H9 (cell line): ENCODE measurements at regions not wholly inside any gene's neighbourhood (a gene's known extent, or its start where the extent isn't known, plus 50 kb on each side); places are given as distances from the start of the nearest gene placed in this dataset.

Experiments
- DNase-seq: peaks from one replicate; pipeline ENCODE4 v3.0.0-alpha.2; 2017
- H2AFZ ChIP-seq: one replicate; pipeline ENCODE4 v1.6.1; 2013; ENCODE audit warnings: mild to moderate bottlenecking, low read length, control low read depth, moderate library complexity
- H2AK5ac ChIP-seq: 2 replicates; pipeline ENCODE4 v1.6.1; 2013; ENCODE audit warnings: low read length, control low read depth, mixed read lengths; ENCODE audit not compliant: insufficient read length
- H2BK120ac ChIP-seq: one replicate; pipeline ENCODE4 v1.6.1; 2013; ENCODE audit warnings: low read depth, mild to moderate bottlenecking, low read length, control low read depth, inconsistent platforms; ENCODE audit not compliant: poor library complexity, severe bottlenecking
- H2BK12ac ChIP-seq: 2 replicates; pipeline ENCODE4 v1.6.1; 2013; ENCODE audit warnings: low read length, control low read depth, mixed read lengths, low read depth; ENCODE audit not compliant: insufficient read length
- H2BK15ac ChIP-seq: 2 replicates; pipeline ENCODE4 v1.6.1; 2013; ENCODE audit warnings: low read depth, low read length, control low read depth
- H2BK20ac ChIP-seq: one replicate; pipeline ENCODE4 v1.6.1; 2013; ENCODE audit warnings: low read depth, mild to moderate bottlenecking, low read length, control low read depth, inconsistent platforms; ENCODE audit not compliant: poor library complexity, severe bottlenecking
- H2BK5ac ChIP-seq: 2 replicates; pipeline ENCODE4 v1.6.1; 2013; ENCODE audit warnings: low read length, control low read depth, mixed read lengths; ENCODE audit not compliant: insufficient read length
- H3K14ac ChIP-seq: 2 replicates; pipeline ENCODE4 v1.6.1; 2013; ENCODE audit warnings: low read length, control low read depth; ENCODE audit not compliant: insufficient read depth
- H3K18ac ChIP-seq: 2 replicates; pipeline ENCODE4 v1.6.1; 2013; ENCODE audit warnings: low read depth, mild to moderate bottlenecking, mixed read lengths, low read length, control low read depth; ENCODE audit not compliant: insufficient read length
- H3K23ac ChIP-seq: 2 replicates; pipeline ENCODE4 v1.6.1; 2013; ENCODE audit warnings: low read length, control low read depth, mixed read lengths, low read depth; ENCODE audit not compliant: insufficient read length
- H3K23me2 ChIP-seq: 2 replicates; pipeline ENCODE4 v1.6.1; 2013; ENCODE audit warnings: low read depth, mild to moderate bottlenecking, mixed read lengths, low read length, control low read depth; ENCODE audit not compliant: insufficient read length, poor library complexity, severe bottlenecking
- H3K27ac ChIP-seq: 2 replicates; pipeline ENCODE4 v1.5.1; 2013; ENCODE audit warnings: low read length, control low read depth, mixed read lengths, low read depth; ENCODE audit not compliant: insufficient read length
- H3K27me3 ChIP-seq: 2 replicates; pipeline ENCODE4 v1.6.1; 2013; ENCODE audit warnings: low read length, control low read depth, inconsistent platforms; ENCODE audit not compliant: insufficient read depth
- H3K4ac ChIP-seq: 2 replicates; pipeline ENCODE4 v1.6.1; 2013; ENCODE audit warnings: low read depth, mild to moderate bottlenecking, control low read depth, inconsistent platforms, low read length, moderate library complexity
- H3K4me1 ChIP-seq: 2 replicates; pipeline ENCODE4 v1.6.1; 2013; ENCODE audit warnings: low read length, control low read depth, inconsistent platforms; ENCODE audit not compliant: insufficient read depth
- H3K4me2 ChIP-seq: 2 replicates; pipeline ENCODE4 v1.6.1; 2013; ENCODE audit warnings: low read length, control low read depth, mixed read lengths; ENCODE audit not compliant: insufficient read length, insufficient read depth
- H3K56ac ChIP-seq: 2 replicates; pipeline ENCODE4 v1.6.1; 2013; ENCODE audit warnings: low read depth, mild to moderate bottlenecking, mixed read lengths, low read length, control low read depth; ENCODE audit not compliant: insufficient read length
- H3K79me1 ChIP-seq: 2 replicates; pipeline ENCODE4 v1.6.1; 2013; ENCODE audit warnings: low read depth, mild to moderate bottlenecking, moderate library complexity, low read length, control low read depth, inconsistent platforms; ENCODE audit not compliant: insufficient read depth, poor library complexity, severe bottlenecking
- H3K79me2 ChIP-seq: 2 replicates; pipeline ENCODE4 v1.6.1; 2013; ENCODE audit warnings: low read length, control low read depth, inconsistent platforms; ENCODE audit not compliant: insufficient read depth
- H3K9ac ChIP-seq: 2 replicates; pipeline ENCODE4 v1.6.1; 2013; ENCODE audit warnings: low read length, control low read depth, mixed read lengths; ENCODE audit not compliant: insufficient read length; ENCODE audit errors: extremely low read depth
- H3K9me3 ChIP-seq: one replicate; pipeline ENCODE4 v1.6.1; 2013; ENCODE audit warnings: low read depth, low read length, inconsistent platforms; ENCODE audit not compliant: control insufficient read depth
- H3T11ph ChIP-seq: one replicate; pipeline ENCODE4 v1.6.1; 2013; ENCODE audit warnings: mild to moderate bottlenecking, low read length, control low read depth, inconsistent platforms
- H4K20me1 ChIP-seq: one replicate; pipeline ENCODE4 v1.6.1; 2013; ENCODE audit not compliant: control insufficient read depth, insufficient read length, insufficient read depth
- H4K5ac ChIP-seq: 2 replicates; pipeline ENCODE4 v1.6.1; 2013; ENCODE audit warnings: low read depth, mild to moderate bottlenecking, mixed read lengths, low read length, control low read depth; ENCODE audit not compliant: insufficient read length
- H4K8ac ChIP-seq: replicated peaks from 2 replicates; pipeline ENCODE4 v1.6.1; 2013; ENCODE audit warnings: low read length, control low read depth, mixed read lengths, low read depth; ENCODE audit not compliant: insufficient read length
- H4K91ac ChIP-seq: 2 replicates; pipeline ENCODE4 v1.6.1; 2013; ENCODE audit warnings: low read depth, mild to moderate bottlenecking, moderate library complexity, mixed read lengths, low read length, control low read depth; ENCODE audit not compliant: insufficient read length
- H3K27ac Mint-ChIP-seq, 3 experiments: 2 replicates in 2 of 3; 3 replicates in 1 of 3; pipeline ENCODE4 v1.8.0; 2020 to 2021; ENCODE audit warnings: mixed read lengths in 3 of 3, mild to moderate bottlenecking in 1 of 3, moderate library complexity in 1 of 3
- H3K27me3 Mint-ChIP-seq: 2 replicates; pipeline ENCODE4 v1.8.0; 2021; ENCODE audit warnings: low read depth, mild to moderate bottlenecking, moderate library complexity, mixed read lengths
- H3K36me3 Mint-ChIP-seq, 3 experiments: 2 replicates in 2 of 3; 3 replicates in 1 of 3; pipeline ENCODE4 v1.8.0; 2020 to 2021; ENCODE audit warnings: low read depth in 3 of 3, mixed read lengths in 3 of 3; ENCODE audit not compliant: insufficient read depth in 1 of 3
- H3K4me1 Mint-ChIP-seq, 2 experiments: 2 replicates each; pipeline ENCODE4 v1.8.0; 2020; ENCODE audit warnings: mixed read lengths in 2 of 2
- H3K4me3 Mint-ChIP-seq, 2 experiments: 2 replicates in 1 of 2; 3 replicates in 1 of 2; pipeline ENCODE4 v1.8.0; 2020 to 2021; ENCODE audit warnings: mild to moderate bottlenecking in 2 of 2, mixed read lengths in 2 of 2, moderate library complexity in 1 of 2
- H3K9me3 Mint-ChIP-seq, 2 experiments: 2 replicates in 1 of 2; 3 replicates in 1 of 2; pipeline ENCODE4 v1.8.0; 2020; ENCODE audit warnings: mild to moderate bottlenecking in 2 of 2, mixed read lengths in 2 of 2, moderate library complexity in 1 of 2
- CTCF ChIP-seq: fragments of 200-600 bp; sonication (generic); conservative IDR thresholded peaks from 3 replicates; pipeline ENCODE4 v1.8.0; 2021; ENCODE audit warnings: antibody characterized with exemption, mild to moderate bottlenecking

- H2BK5ac ChIP-seq: no peak overlapping the region
- H3K36me3 Mint-ChIP-seq: no peaks in the 10 kb centered on the region
- H3K4me3 Mint-ChIP-seq: no peak overlapping the region
Measured at GRCh38 chr4:160811956-160812355, 1351.8 kb downstream of the FSTL5 start.

More at GRCh38 chr4:160811956-160812355, 1351.8 kb downstream of the FSTL5 start:
- H3K4me2 ChIP-seq: no peak overlapping the region
- no peak overlapping the region for H2AK5ac ChIP-seq
- H3K18ac ChIP-seq: no peak overlapping the region
- H4K5ac ChIP-seq: no peak overlapping the region
- no peaks in the 10 kb centered on the region for H3K9me3 ChIP-seq
- H3K9ac ChIP-seq: no peak overlapping the region
- Mint-ChIP-seq H3K9me3 (no peaks in the 10 kb centered on the region), H3K27ac (no peak overlapping the region), H3K4me1 (no peaks in the 10 kb centered on the region), H3K27me3 (no peaks in the 10 kb centered on the region)
- no peak overlapping the region for H2BK15ac ChIP-seq
- peak; percentile 35; the same call in 2 of the 3 replicates for TF ChIP-seq CTCF
- H2BK120ac ChIP-seq: no peak overlapping the region
- H3K23me2 ChIP-seq: no peaks in the 10 kb centered on the region
- no peaks in the 10 kb centered on the region for H3K79me2 ChIP-seq
- H3K56ac ChIP-seq: no peak overlapping the region
- no peak overlapping the region for H3K14ac ChIP-seq
- no peak overlapping the region for H3K23ac ChIP-seq
- no peak overlapping the region for H2BK20ac ChIP-seq
- no peak for DNase-seq
- H4K20me1 ChIP-seq: no peaks in the 10 kb centered on the region
- H3K27ac ChIP-seq: no peak overlapping the region
- no peaks in the 10 kb centered on the region for H3K79me1 ChIP-seq
- H3K27me3 ChIP-seq: no peaks in the 10 kb centered on the region
- no peak overlapping the region for H4K91ac ChIP-seq
- no peak overlapping the region for H2BK12ac ChIP-seq
- no peak overlapping the region for H3K4ac ChIP-seq
- H4K8ac ChIP-seq: no peak overlapping the region
- H2AFZ ChIP-seq: no peak overlapping the region
- no peaks in the 10 kb centered on the region for H3K4me1 ChIP-seq
- no peak overlapping the region for H3T11ph ChIP-seq
